SU-DHL-6 (cell line): ENCODE measurements at regions not wholly inside any gene's neighbourhood (a gene's known extent, or its start where the extent isn't known, plus 50 kb on each side); places are given as distances from the start of the nearest gene placed in this dataset.

ENCODE experiments used
- H2AFZ ChIP-seq: fragments of 200-600 bp; sonication (generic); 2 replicates; pipeline ENCODE4 v1.6.1; 2014; ENCODE audit warnings: low read depth, mild to moderate bottlenecking, moderate library complexity, mixed read lengths, antibody characterized with exemption, low read length; ENCODE audit not compliant: severe bottlenecking
- H3F3A ChIP-seq: fragments of 200-600 bp; shearing (Covaris generic); 2 replicates; pipeline ENCODE4 v1.6.0; 2016; ENCODE audit warnings: antibody characterized with exemption, mild to moderate bottlenecking; ENCODE audit not compliant: insufficient read depth
- H3K27ac ChIP-seq: fragments of 200-600 bp; sonication (generic); 2 replicates; pipeline ENCODE4 v1.5.1; 2016; ENCODE audit warnings: low read depth, mild to moderate bottlenecking, low read length, moderate library complexity, mixed read lengths
- H3K27me3 ChIP-seq: fragments of 200-600 bp; sonication (generic), shearing (Covaris generic); 2 replicates; pipeline ENCODE4 v1.6.0; 2014; ENCODE audit warnings: mild to moderate bottlenecking, low read length
- H3K36me3 ChIP-seq: fragments of 200-600 bp; sonication (generic); 2 replicates; pipeline ENCODE4 v1.6.1; 2014; ENCODE audit warnings: mild to moderate bottlenecking, low read length, mixed read lengths
- H3K4me2 ChIP-seq: fragments of 300-600, 200-600 bp; shearing (Covaris generic), sonication (generic); 2 replicates; pipeline ENCODE4 v1.6.0; 2014; ENCODE audit warnings: low read length, low read depth, mild to moderate bottlenecking; ENCODE audit not compliant: poor library complexity, severe bottlenecking
- H3K4me3 ChIP-seq: fragments of 200-600 bp; sonication (generic); 2 replicates; pipeline ENCODE4 v1.5.1; 2014; ENCODE audit warnings: antibody characterized with exemption, low read length, mild to moderate bottlenecking, mixed read lengths; ENCODE audit not compliant: insufficient read depth, poor library complexity, severe bottlenecking
- H3K79me2 ChIP-seq: fragments of 200-600 bp; sonication (generic); 2 replicates; pipeline ENCODE4 v1.6.1; 2014; ENCODE audit warnings: mild to moderate bottlenecking, low read length, moderate library complexity; ENCODE audit not compliant: insufficient read depth
- H3K9ac ChIP-seq: fragments of 200-600 bp; sonication (generic); 2 replicates; pipeline ENCODE4 v1.7.0; 2014; ENCODE audit warnings: mild to moderate bottlenecking, low read length
- H3K9me2 ChIP-seq: fragments of 200-600 bp; sonication (generic); replicated peaks from 2 replicates; pipeline ENCODE4 v1.6.1; 2014; ENCODE audit warnings: low read length; ENCODE audit not compliant: insufficient read depth
- H3K9me3 ChIP-seq: fragments of 200-600 bp; sonication (generic); 2 replicates; pipeline ENCODE4 v1.6.1; 2014; ENCODE audit warnings: low read length, mixed read lengths; ENCODE audit not compliant: insufficient read depth
- H4K20me1 ChIP-seq: fragments of 200-600 bp; sonication (generic); 2 replicates; pipeline ENCODE4 v1.6.1; 2014; ENCODE audit warnings: low read depth, mild to moderate bottlenecking, antibody characterized with exemption, low read length, moderate library complexity, mixed read lengths
- EZH2phosphoT487 ChIP-seq: fragments of 200-600 bp; sonication (generic), shearing (Covaris generic); conservative IDR thresholded peaks from 2 replicates; pipeline ENCODE4 v1.6.1; 2018; ENCODE audit warnings: mild to moderate bottlenecking, antibody characterized with exemption, low read length, moderate library complexity, mixed read lengths
- TF ChIP-seq, protein P1 (sequence below): fragments of 200-600 bp; sonication (generic); IDR thresholded peaks from one replicate; pipeline ENCODE4 v1.5.1; 2017; ENCODE audit warnings: antibody characterized with exemption, mild to moderate bottlenecking, low read length, moderate library complexity; ENCODE audit not compliant: insufficient read depth, poor library complexity, severe bottlenecking

DNA sequence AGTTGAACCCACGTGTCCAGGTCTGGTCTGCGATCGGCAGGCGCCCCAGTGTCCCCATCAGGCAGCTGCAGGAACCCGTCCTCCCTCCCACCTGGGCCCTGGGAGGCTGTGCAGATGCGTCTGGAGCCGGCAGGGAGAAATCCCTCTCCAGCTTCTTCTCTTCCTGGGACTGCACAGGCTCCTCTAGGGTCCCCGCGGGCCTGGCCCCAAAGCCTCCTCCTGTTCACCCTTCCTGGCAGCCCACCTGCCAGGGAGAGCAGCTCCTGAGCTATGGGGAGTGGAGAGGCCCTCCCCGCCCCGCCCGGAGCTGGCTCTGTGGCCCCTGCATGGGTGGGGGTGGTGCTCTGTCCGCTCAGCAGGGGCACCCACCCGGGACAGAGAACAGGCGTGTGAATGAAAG is 179.2 kb upstream of the ALKAL2 start:
- Histone ChIP-seq H4K20me1 (no peaks in the 10 kb centered on the region), H3K36me3 (no peaks in the 10 kb centered on the region), H3K9ac (no peak overlapping the region), H3K27ac (no peak overlapping the region), H3K4me3 (no peak overlapping the region), H3K4me2 (no peak overlapping the region), H3K79me2 (no peaks in the 10 kb centered on the region), H3F3A (no peaks in the 10 kb centered on the region), H2AFZ (no peak overlapping the region), H3K9me2 (no peaks in the 10 kb centered on the region), H3K9me3 (no peaks in the 10 kb centered on the region), H3K27me3 (no peaks in the 10 kb centered on the region)
- TF ChIP-seq EZH2phosphoT487: no peak
- TF ChIP-seq, protein P1, sequence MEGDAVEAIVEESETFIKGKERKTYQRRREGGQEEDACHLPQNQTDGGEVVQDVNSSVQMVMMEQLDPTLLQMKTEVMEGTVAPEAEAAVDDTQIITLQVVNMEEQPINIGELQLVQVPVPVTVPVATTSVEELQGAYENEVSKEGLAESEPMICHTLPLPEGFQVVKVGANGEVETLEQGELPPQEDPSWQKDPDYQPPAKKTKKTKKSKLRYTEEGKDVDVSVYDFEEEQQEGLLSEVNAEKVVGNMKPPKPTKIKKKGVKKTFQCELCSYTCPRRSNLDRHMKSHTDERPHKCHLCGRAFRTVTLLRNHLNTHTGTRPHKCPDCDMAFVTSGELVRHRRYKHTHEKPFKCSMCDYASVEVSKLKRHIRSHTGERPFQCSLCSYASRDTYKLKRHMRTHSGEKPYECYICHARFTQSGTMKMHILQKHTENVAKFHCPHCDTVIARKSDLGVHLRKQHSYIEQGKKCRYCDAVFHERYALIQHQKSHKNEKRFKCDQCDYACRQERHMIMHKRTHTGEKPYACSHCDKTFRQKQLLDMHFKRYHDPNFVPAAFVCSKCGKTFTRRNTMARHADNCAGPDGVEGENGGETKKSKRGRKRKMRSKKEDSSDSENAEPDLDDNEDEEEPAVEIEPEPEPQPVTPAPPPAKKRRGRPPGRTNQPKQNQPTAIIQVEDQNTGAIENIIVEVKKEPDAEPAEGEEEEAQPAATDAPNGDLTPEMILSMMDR: no peak

DNA sequence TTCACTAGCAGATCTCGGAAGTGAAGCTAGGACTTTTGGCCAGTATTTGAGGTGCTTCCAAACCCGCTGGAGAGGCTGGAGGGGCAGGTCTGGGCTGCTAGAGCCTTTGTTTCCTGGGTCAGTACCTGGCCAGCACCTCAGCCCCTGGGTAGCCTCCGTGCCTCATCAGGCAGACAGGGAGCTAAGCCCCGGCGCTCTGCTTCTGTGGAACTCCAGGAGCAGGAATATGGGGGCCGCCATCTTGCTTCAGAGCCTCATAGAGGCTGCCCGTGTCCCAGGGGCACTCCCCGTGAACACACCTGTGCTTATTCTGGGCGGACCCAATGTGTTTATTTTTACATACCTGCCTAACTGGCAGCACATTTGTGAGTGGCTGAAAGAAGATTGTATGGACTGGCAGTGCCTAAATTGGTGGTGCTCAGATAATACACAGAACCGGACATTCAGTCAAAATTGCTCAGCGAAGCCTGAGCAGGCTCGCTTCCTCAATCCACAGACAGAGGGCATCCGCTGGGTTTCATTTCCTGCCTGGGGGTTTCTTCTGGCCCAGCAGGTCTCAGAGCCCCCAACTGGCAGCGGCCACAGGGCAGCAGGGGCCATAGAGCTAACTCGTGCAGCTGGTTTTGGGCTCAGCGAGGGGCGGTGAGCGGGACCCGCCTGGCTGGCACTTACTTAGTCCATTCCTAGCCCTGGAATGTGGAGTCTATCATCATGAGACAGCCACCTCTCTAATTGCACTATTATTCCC is 176.8 kb upstream of the ALKAL2 start:
- H3K9ac ChIP-seq: no peak overlapping the region

DNA sequence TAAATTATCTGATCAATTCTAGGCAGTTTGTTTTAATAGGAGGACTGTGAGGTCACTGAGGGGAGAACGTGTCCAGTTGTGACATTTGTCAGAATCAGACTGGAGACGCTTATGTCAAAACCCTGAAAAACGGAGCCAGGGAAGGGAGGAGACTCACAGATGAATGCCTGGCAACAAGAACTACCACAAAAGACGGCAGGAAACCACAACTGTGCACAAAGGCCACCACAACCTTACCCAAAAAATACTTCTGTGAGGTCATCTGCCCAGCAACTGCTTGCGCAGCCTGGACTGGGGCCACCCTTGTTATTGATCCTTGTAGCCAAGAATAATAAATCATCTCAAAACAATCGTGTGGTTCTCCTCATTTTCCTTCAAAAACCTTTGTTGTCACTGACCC is 173.0 kb upstream of the ALKAL2 start:
- Histone ChIP-seq H3K36me3 (no peaks in the 10 kb centered on the region), H3K9me3 (no peaks in the 10 kb centered on the region), H3F3A (no peaks in the 10 kb centered on the region), H3K27ac (no peak overlapping the region), H3K9me2 (no peaks in the 10 kb centered on the region), H3K79me2 (no peaks in the 10 kb centered on the region), H3K4me3 (no peak overlapping the region), H2AFZ (no peak overlapping the region), H3K9ac (no peak overlapping the region), H3K27me3 (no peaks in the 10 kb centered on the region), H4K20me1 (no peaks in the 10 kb centered on the region), H3K4me2 (no peak overlapping the region)
- TF ChIP-seq, protein P1: no peak
- TF ChIP-seq EZH2phosphoT487: no peak

More for the DNA sequence above, 176.8 kb upstream of the ALKAL2 start:
- no peak overlapping the region for H3K4me2 ChIP-seq
- no peaks in the 10 kb centered on the region for H3K36me3 ChIP-seq
- no peaks in the 10 kb centered on the region for H3K27me3 ChIP-seq
- H2AFZ ChIP-seq: no peak overlapping the region
- no peaks in the 10 kb centered on the region for H3K9me2 ChIP-seq
- TF ChIP-seq EZH2phosphoT487: no peak
- TF ChIP-seq, protein P1: no peak
- H3F3A ChIP-seq: no peaks in the 10 kb centered on the region
- H3K79me2 ChIP-seq: no peaks in the 10 kb centered on the region
- no peaks in the 10 kb centered on the region for H3K9me3 ChIP-seq
- no peak overlapping the region for H3K27ac ChIP-seq
- no peaks in the 10 kb centered on the region for H4K20me1 ChIP-seq
- H3K4me3 ChIP-seq: no peak overlapping the region
